Fibroblast of skin of abdomen (primary cell): ENCODE measurements at regions not wholly inside any gene's neighbourhood (a gene's known extent, or its start where the extent isn't known, plus 50 kb on each side); places are given as distances from the start of the nearest gene placed in this dataset.

Source experiments
- DNase-seq: peaks from one replicate; pipeline ENCODE4 v3.0.0-alpha.2; 2013

GRCh38 chr18:59752666-59753065 is 55.4 kb upstream of the CCBE1 start:
- no peak for DNase-seq

DNA sequence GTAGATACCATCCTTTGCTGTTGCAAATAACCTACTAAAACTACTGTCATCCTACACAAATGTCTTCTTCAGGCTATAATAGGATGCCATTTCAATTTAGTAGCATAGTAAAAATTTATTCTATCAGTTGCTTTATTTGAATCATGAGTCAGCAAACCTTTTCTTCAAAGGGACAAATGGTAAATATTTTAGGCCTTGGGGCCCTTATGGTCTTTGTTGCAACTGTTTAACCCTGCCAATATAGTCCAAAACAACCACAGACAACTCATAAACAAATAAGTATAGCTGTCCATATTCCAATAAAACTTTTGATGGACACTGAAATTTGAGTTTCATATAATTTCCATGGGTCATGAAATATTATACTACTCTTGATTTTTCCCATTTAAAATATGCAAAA is 54.0 kb upstream of the CCBE1 start:
- DNase-seq = no peak

- peak; percentile 91 for DNase-seq
These were observed 51.6 kb upstream of the CCBE1 start for GRCh38 chr18:59748628-59749360.
